Stimulated activated memory B cell treated with anti-CD40 and anti-IgM and Interleukin-4, amounts not matched to agents 10 μg/mL and 1 μg/mL and 100 μg/mL, for 72 hours (primary cell): ENCODE measurements at regions not wholly inside any gene's neighbourhood (a gene's known extent, or its start where the extent isn't known, plus 50 kb on each side); places are given as distances from the start of the nearest gene placed in this dataset.

Experiments
- ATAC-seq: fragments of 150-1000 bp; cut with Tn5 transposase; 2 replicates; pipeline ENCODE4 v1.10.0; 2021
- H3K27ac Mint-ChIP-seq: one replicate; pipeline ENCODE4 v1.8.0; 2022; ENCODE audit warnings: mild to moderate bottlenecking, mixed read lengths
- H3K27me3 Mint-ChIP-seq: one replicate; pipeline ENCODE4 v1.8.0; 2022; ENCODE audit warnings: mixed read lengths
- H3K36me3 Mint-ChIP-seq: one replicate; pipeline ENCODE4 v1.8.0; 2022; ENCODE audit warnings: mixed read lengths
- H3K4me1 Mint-ChIP-seq: one replicate; pipeline ENCODE4 v1.8.0; 2022; ENCODE audit warnings: mixed read lengths
- H3K4me3 Mint-ChIP-seq: one replicate; pipeline ENCODE4 v1.8.0; 2022; ENCODE audit warnings: mild to moderate bottlenecking, moderate library complexity, mixed read lengths
- H3K9me3 Mint-ChIP-seq: one replicate; pipeline ENCODE4 v1.8.0; 2022; ENCODE audit warnings: mixed read lengths

- no peak overlapping the region for H3K4me3 Mint-ChIP-seq
- no peaks in the 10 kb centered on the region for H3K9me3 Mint-ChIP-seq
- no peak for ATAC-seq
Measured at GRCh38 chrX:45697591-45697990, 496.9 kb upstream of the DIPK2B start.

GRCh38 chrX:45696736-45697135, 496.1 kb upstream of the DIPK2B start:
- H3K36me3 Mint-ChIP-seq, result no peaks in the 10 kb centered on the region
- no peaks in the 10 kb centered on the region for H3K4me1 Mint-ChIP-seq
- no peak overlapping the region for H3K4me3 Mint-ChIP-seq
- no peaks in the 10 kb centered on the region for H3K9me3 Mint-ChIP-seq
- H3K27ac Mint-ChIP-seq, result no peak overlapping the region
- no peaks in the 10 kb centered on the region for H3K27me3 Mint-ChIP-seq
- ATAC-seq, result no peak

More at GRCh38 chrX:45697591-45697990, 496.9 kb upstream of the DIPK2B start:
- Mint-ChIP-seq H3K27ac (no peak overlapping the region), H3K36me3 (no peaks in the 10 kb centered on the region), H3K4me1 (no peaks in the 10 kb centered on the region), H3K27me3 (no peaks in the 10 kb centered on the region)

GRCh38 chrX:45689971-45690370, 489.3 kb upstream of the DIPK2B start:
- no peaks in the 10 kb centered on the region for H3K27me3 Mint-ChIP-seq

GRCh38 chrX:45683914-45684313, 483.2 kb upstream of the DIPK2B start:
- H3K9me3 Mint-ChIP-seq, result no peaks in the 10 kb centered on the region
- H3K27ac Mint-ChIP-seq, result no peak overlapping the region
- no peaks in the 10 kb centered on the region for H3K4me1 Mint-ChIP-seq
- H3K4me3 Mint-ChIP-seq, result no peak overlapping the region
- H3K36me3 Mint-ChIP-seq, result no peaks in the 10 kb centered on the region
- no peaks in the 10 kb centered on the region for H3K27me3 Mint-ChIP-seq
- ATAC-seq, result no peak

More at GRCh38 chrX:45689971-45690370, 489.3 kb upstream of the DIPK2B start:
- Mint-ChIP-seq H3K4me1 (no peaks in the 10 kb centered on the region), H3K4me3 (no peak overlapping the region), H3K36me3 (no peaks in the 10 kb centered on the region), H3K27ac (no peak overlapping the region), H3K9me3 (no peaks in the 10 kb centered on the region)
- no peak for ATAC-seq

- Mint-ChIP-seq H3K27me3 (no peaks in the 10 kb centered on the region), H3K27ac (no peak overlapping the region), H3K9me3 (no peaks in the 10 kb centered on the region), H3K4me3 (no peak overlapping the region), H3K4me1 (peaks cover under 1% of the 10 kb centered on the region), H3K36me3 (no peaks in the 10 kb centered on the region)
- no peak for ATAC-seq
Measured at GRCh38 chrX:45681891-45682290, 481.2 kb upstream of the DIPK2B start.

GRCh38 chrX:45669715-45670340, 469.2 kb upstream of the DIPK2B start:
- H3K4me1 Mint-ChIP-seq, result no peaks in the 10 kb centered on the region
- H3K4me3 Mint-ChIP-seq, result no peak overlapping the region
- ATAC-seq, result no peak
- no peaks in the 10 kb centered on the region for H3K9me3 Mint-ChIP-seq
- no peaks in the 10 kb centered on the region for H3K36me3 Mint-ChIP-seq
- H3K27me3 Mint-ChIP-seq, result no peaks in the 10 kb centered on the region
- no peak overlapping the region for H3K27ac Mint-ChIP-seq

- Mint-ChIP-seq H3K9me3 (no peaks in the 10 kb centered on the region), H3K27me3 (no peaks in the 10 kb centered on the region), H3K4me1 (no peaks in the 10 kb centered on the region), H3K36me3 (no peaks in the 10 kb centered on the region), H3K4me3 (no peak overlapping the region), H3K27ac (no peak overlapping the region)
- ATAC-seq, result no peak
Measured at GRCh38 chrX:45668686-45669443, 468.2 kb upstream of the DIPK2B start.

GRCh38 chrX:45667666-45668065, 467.0 kb upstream of the DIPK2B start:
- H3K36me3 Mint-ChIP-seq, result no peaks in the 10 kb centered on the region
- H3K27me3 Mint-ChIP-seq, result no peaks in the 10 kb centered on the region
- H3K4me1 Mint-ChIP-seq, result no peaks in the 10 kb centered on the region
- H3K4me3 Mint-ChIP-seq, result no peak overlapping the region
- H3K9me3 Mint-ChIP-seq, result no peaks in the 10 kb centered on the region
- ATAC-seq, result no peak
- H3K27ac Mint-ChIP-seq, result no peak overlapping the region

GRCh38 chrX:45664727-45665290, 464.1 kb upstream of the DIPK2B start:
- H3K4me3 Mint-ChIP-seq, result no peak overlapping the region

GRCh38 chrX:45660477-45660876, 459.8 kb upstream of the DIPK2B start:
- ATAC-seq, result no peak
- Mint-ChIP-seq H3K36me3 (no peaks in the 10 kb centered on the region), H3K4me3 (no peak overlapping the region), H3K27me3 (no peaks in the 10 kb centered on the region), H3K4me1 (no peaks in the 10 kb centered on the region), H3K9me3 (peaks cover 2% of the 10 kb centered on the region), H3K27ac (no peak overlapping the region)

More at GRCh38 chrX:45664727-45665290, 464.1 kb upstream of the DIPK2B start:
- Mint-ChIP-seq H3K27me3 (no peaks in the 10 kb centered on the region), H3K9me3 (no peaks in the 10 kb centered on the region), H3K27ac (no peak overlapping the region), H3K4me1 (no peaks in the 10 kb centered on the region), H3K36me3 (no peaks in the 10 kb centered on the region)
- no peak for ATAC-seq

- ATAC-seq, result no peak
- peaks cover 2% of the 10 kb centered on the region for H3K9me3 Mint-ChIP-seq
- H3K27ac Mint-ChIP-seq, result no peak overlapping the region
- no peak overlapping the region for H3K4me3 Mint-ChIP-seq
- H3K36me3 Mint-ChIP-seq, result no peaks in the 10 kb centered on the region
- no peaks in the 10 kb centered on the region for H3K27me3 Mint-ChIP-seq
- H3K4me1 Mint-ChIP-seq, result no peaks in the 10 kb centered on the region
Measured at GRCh38 chrX:45633419-45633818, 432.7 kb upstream of the DIPK2B start.

GRCh38 chrX:45632506-45632905, 431.8 kb upstream of the DIPK2B start:
- H3K27me3 Mint-ChIP-seq, result no peaks in the 10 kb centered on the region
- no peaks in the 10 kb centered on the region for H3K4me1 Mint-ChIP-seq
- no peak overlapping the region for H3K4me3 Mint-ChIP-seq
- H3K27ac Mint-ChIP-seq, result no peak overlapping the region
- no peak for ATAC-seq
- no peaks in the 10 kb centered on the region for H3K36me3 Mint-ChIP-seq
- peaks cover 2% of the 10 kb centered on the region for H3K9me3 Mint-ChIP-seq

GRCh38 chrX:45630078-45630477, 429.4 kb upstream of the DIPK2B start:
- Mint-ChIP-seq H3K27me3 (no peaks in the 10 kb centered on the region), H3K36me3 (no peaks in the 10 kb centered on the region), H3K4me3 (no peak overlapping the region), H3K27ac (no peak overlapping the region), H3K4me1 (no peaks in the 10 kb centered on the region), H3K9me3 (peaks cover 6% of the 10 kb centered on the region)
- ATAC-seq, result no peak

- Mint-ChIP-seq H3K4me3 (no peak overlapping the region), H3K27me3 (no peaks in the 10 kb centered on the region), H3K9me3 (peaks cover 6% of the 10 kb centered on the region), H3K36me3 (no peaks in the 10 kb centered on the region), H3K4me1 (no peaks in the 10 kb centered on the region), H3K27ac (no peak overlapping the region)
- no peak for ATAC-seq
Measured at GRCh38 chrX:45628041-45628440, 427.4 kb upstream of the DIPK2B start.

- no peak for ATAC-seq
- Mint-ChIP-seq H3K4me3 (no peak overlapping the region), H3K27me3 (no peaks in the 10 kb centered on the region), H3K27ac (no peak overlapping the region), H3K36me3 (no peaks in the 10 kb centered on the region), H3K4me1 (no peaks in the 10 kb centered on the region), H3K9me3 (peaks cover 7% of the 10 kb centered on the region)
Measured at GRCh38 chrX:45623266-45623665, 422.6 kb upstream of the DIPK2B start.

GRCh38 chrX:45622538-45622937, 421.9 kb upstream of the DIPK2B start:
- Mint-ChIP-seq H3K9me3 (peaks cover 7% of the 10 kb centered on the region), H3K4me1 (no peaks in the 10 kb centered on the region), H3K27ac (no peak overlapping the region), H3K27me3 (no peaks in the 10 kb centered on the region), H3K4me3 (no peak overlapping the region), H3K36me3 (no peaks in the 10 kb centered on the region)
- ATAC-seq, result no peak
